ENCODE measurements at regions not wholly inside any gene's neighbourhood (a gene's known extent, or its start where the extent isn't known, plus 50 kb on each side); places are given as distances from the start of the nearest gene placed in this dataset.

GRCh38 chr6:47103931-47104330 lies 61.8 kb upstream of the ADGRF1 start:
- TF ChIP-seq EZH2 (IDR thresholded peaks at IDR 0.05; ENCODE audit: borderline replicate concordance, low read length) = no peak
- TF ChIP-seq, protein P1, sequence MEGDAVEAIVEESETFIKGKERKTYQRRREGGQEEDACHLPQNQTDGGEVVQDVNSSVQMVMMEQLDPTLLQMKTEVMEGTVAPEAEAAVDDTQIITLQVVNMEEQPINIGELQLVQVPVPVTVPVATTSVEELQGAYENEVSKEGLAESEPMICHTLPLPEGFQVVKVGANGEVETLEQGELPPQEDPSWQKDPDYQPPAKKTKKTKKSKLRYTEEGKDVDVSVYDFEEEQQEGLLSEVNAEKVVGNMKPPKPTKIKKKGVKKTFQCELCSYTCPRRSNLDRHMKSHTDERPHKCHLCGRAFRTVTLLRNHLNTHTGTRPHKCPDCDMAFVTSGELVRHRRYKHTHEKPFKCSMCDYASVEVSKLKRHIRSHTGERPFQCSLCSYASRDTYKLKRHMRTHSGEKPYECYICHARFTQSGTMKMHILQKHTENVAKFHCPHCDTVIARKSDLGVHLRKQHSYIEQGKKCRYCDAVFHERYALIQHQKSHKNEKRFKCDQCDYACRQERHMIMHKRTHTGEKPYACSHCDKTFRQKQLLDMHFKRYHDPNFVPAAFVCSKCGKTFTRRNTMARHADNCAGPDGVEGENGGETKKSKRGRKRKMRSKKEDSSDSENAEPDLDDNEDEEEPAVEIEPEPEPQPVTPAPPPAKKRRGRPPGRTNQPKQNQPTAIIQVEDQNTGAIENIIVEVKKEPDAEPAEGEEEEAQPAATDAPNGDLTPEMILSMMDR (IDR thresholded peaks at IDR 0.05; ENCODE audit: low read length) = no peak
- no peaks in the 10 kb centered on the region for H3K9me2 ChIP-seq (ENCODE audit: low read depth, low read length)
- no peak overlapping the region for H3K9ac ChIP-seq (ENCODE audit: low read length)
- H3K4me2 ChIP-seq (ENCODE audit: low read length) = no peak overlapping the region
- no peak overlapping the region for H3K27ac ChIP-seq (ENCODE audit: low read depth, low read length, poor library complexity, severe bottlenecking)
- no peaks in the 10 kb centered on the region for H3K36me3 ChIP-seq (ENCODE audit: insufficient read depth, low read length)
- no peaks in the 10 kb centered on the region for H3K9me3 ChIP-seq (ENCODE audit: low read length)
- no peaks in the 10 kb centered on the region for H3K79me2 ChIP-seq (ENCODE audit: insufficient read depth, low read length)
- no peaks in the 10 kb centered on the region for H3F3A ChIP-seq (ENCODE audit: insufficient read depth, low read length)
- no peaks in the 10 kb centered on the region for H3K27me3 ChIP-seq (ENCODE audit: insufficient read depth, low read length)
- no peak overlapping the region for H3K4me3 ChIP-seq (ENCODE audit: low read depth, low read length, poor library complexity, severe bottlenecking)
- H3K4me1 ChIP-seq (ENCODE audit: insufficient read depth, low read length, severe bottlenecking) = no peaks in the 10 kb centered on the region
- no peak overlapping the region for H2AFZ ChIP-seq (ENCODE audit: low read length)
- H4K20me1 ChIP-seq (ENCODE audit: insufficient read depth, low read length) = no peaks in the 10 kb centered on the region

- Histone ChIP-seq H2AFZ (ENCODE audit: low read length) (no peak overlapping the region), H3K27ac (ENCODE audit: low read depth, low read length, poor library complexity, severe bottlenecking) (no peak overlapping the region), H4K20me1 (ENCODE audit: insufficient read depth, low read length) (no peaks in the 10 kb centered on the region), H3K27me3 (ENCODE audit: insufficient read depth, low read length) (no peaks in the 10 kb centered on the region), H3K4me2 (ENCODE audit: low read length) (no peak overlapping the region), H3K79me2 (ENCODE audit: insufficient read depth, low read length) (no peaks in the 10 kb centered on the region), H3K9me2 (ENCODE audit: low read depth, low read length) (no peaks in the 10 kb centered on the region), H3K9ac (ENCODE audit: low read length) (no peak overlapping the region), H3K9me3 (ENCODE audit: low read length) (no peaks in the 10 kb centered on the region), H3K4me1 (ENCODE audit: insufficient read depth, low read length, severe bottlenecking) (no peaks in the 10 kb centered on the region), H3K4me3 (ENCODE audit: low read depth, low read length, poor library complexity, severe bottlenecking) (no peak overlapping the region), H3K36me3 (ENCODE audit: insufficient read depth, low read length) (no peaks in the 10 kb centered on the region), H3F3A (ENCODE audit: insufficient read depth, low read length) (no peaks in the 10 kb centered on the region)
- TF ChIP-seq EZH2 (IDR thresholded peaks at IDR 0.05; ENCODE audit: borderline replicate concordance, low read length) = no peak
- TF ChIP-seq, protein P1 (IDR thresholded peaks at IDR 0.05; ENCODE audit: low read length) = no peak
Observed at GRCh38 chr6:47102331-47102730, 60.2 kb upstream of the ADGRF1 start.

DNA sequence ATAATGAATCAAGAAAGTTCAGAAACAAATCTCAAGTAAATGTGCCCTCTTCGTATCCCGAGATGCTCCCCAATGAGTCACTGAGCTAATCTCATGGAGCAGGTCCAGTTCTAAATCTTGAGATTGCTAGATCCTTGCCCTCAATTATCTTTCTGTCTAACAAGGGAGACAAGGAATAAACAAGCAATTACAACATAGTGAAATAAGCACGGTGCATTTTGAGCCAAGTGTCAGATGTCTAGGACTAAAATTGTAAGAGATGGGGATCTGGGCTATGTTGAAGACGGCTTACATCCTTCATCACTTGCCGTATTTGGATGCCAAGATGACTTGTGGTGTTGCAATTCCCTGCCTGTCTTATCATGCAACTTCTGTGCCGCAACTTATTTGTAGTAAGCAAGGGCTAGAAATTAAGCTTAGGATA lies 56.5 kb upstream of the ADGRF1 start:
- Histone ChIP-seq H4K20me1 (ENCODE audit: insufficient read depth, low read length) (no peaks in the 10 kb centered on the region), H3K27ac (ENCODE audit: low read depth, low read length, poor library complexity, severe bottlenecking) (no peak overlapping the region), H3K27me3 (ENCODE audit: insufficient read depth, low read length) (no peaks in the 10 kb centered on the region), H3K36me3 (ENCODE audit: insufficient read depth, low read length) (no peaks in the 10 kb centered on the region), H3K9me3 (ENCODE audit: low read length) (no peaks in the 10 kb centered on the region), H3K79me2 (ENCODE audit: insufficient read depth, low read length) (no peaks in the 10 kb centered on the region), H3F3A (ENCODE audit: insufficient read depth, low read length) (no peaks in the 10 kb centered on the region), H2AFZ (ENCODE audit: low read length) (no peak overlapping the region), H3K4me2 (ENCODE audit: low read length) (no peak overlapping the region), H3K4me1 (ENCODE audit: insufficient read depth, low read length, severe bottlenecking) (no peaks in the 10 kb centered on the region), H3K4me3 (ENCODE audit: low read depth, low read length, poor library complexity, severe bottlenecking) (no peak overlapping the region), H3K9ac (ENCODE audit: low read length) (no peak overlapping the region), H3K9me2 (ENCODE audit: low read depth, low read length) (no peaks in the 10 kb centered on the region)
- TF ChIP-seq, protein P1 (IDR thresholded peaks at IDR 0.05; ENCODE audit: low read length) = no peak
- no peak for TF ChIP-seq EZH2 (IDR thresholded peaks at IDR 0.05; ENCODE audit: borderline replicate concordance, low read length)
